Epithelial cell of proximal tubule (primary cell): ENCODE measurements at regions not wholly inside any gene's neighbourhood (a gene's known extent, or its start where the extent isn't known, plus 50 kb on each side); places are given as distances from the start of the nearest gene placed in this dataset.
A peak's percentile ranks its signal among the peaks of the same experiment; 100 is the strongest.

Experiments used
- DNase-seq: peaks from one replicate; pipeline ENCODE4 v3.0.0-alpha.2; 2011; ENCODE audit warnings: low read depth
- H3K4me3 ChIP-seq: 2 replicates; pipeline ENCODE4 v1.5.1; 2011; ENCODE audit warnings: low read depth, mild to moderate bottlenecking, low read length
- TF ChIP-seq, protein P1 (sequence below): conservative IDR thresholded peaks from 2 replicates; pipeline ENCODE4 v1.5.1; 2012; ENCODE audit warnings: low read depth, mild to moderate bottlenecking, low read length

DNA sequence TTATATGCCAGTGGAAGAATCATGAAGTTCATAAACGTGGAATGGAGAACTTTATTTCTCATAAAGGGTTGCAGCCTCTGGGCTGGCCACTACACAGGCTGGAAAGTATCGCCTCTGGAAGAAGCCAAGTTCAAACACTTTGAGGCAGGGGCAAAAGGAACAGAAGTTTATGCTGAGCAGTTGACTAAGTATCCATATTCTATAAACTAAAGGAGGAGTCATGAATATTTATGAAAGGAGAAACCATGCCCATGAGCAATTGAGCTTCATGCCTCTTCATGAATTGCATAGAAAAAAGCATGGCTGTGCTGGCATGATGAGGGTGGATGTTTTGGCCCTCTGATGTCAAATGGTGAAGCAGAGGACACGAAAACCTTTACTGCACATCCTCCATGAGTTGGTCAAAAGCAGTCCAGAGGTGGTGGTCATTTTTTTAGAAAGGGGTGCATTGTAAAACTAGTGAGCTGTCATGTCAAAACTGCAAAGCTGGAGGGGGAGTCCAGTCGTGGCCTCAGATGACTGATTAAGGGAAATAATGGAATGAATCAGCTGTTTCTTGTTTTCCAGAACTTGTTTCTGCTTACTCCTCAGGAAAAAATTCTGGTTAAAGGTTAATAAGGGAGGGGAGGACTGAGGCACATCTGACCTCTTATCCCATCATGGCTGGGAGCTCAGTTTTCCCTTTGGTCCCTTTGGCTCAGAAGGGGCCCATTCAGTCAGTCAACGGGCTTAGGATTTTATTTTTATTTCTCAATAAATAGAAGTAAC, 276.7 kb downstream of the CHL1 start:
- peak; percentile 77 for DNase-seq
- TF ChIP-seq, protein P1, sequence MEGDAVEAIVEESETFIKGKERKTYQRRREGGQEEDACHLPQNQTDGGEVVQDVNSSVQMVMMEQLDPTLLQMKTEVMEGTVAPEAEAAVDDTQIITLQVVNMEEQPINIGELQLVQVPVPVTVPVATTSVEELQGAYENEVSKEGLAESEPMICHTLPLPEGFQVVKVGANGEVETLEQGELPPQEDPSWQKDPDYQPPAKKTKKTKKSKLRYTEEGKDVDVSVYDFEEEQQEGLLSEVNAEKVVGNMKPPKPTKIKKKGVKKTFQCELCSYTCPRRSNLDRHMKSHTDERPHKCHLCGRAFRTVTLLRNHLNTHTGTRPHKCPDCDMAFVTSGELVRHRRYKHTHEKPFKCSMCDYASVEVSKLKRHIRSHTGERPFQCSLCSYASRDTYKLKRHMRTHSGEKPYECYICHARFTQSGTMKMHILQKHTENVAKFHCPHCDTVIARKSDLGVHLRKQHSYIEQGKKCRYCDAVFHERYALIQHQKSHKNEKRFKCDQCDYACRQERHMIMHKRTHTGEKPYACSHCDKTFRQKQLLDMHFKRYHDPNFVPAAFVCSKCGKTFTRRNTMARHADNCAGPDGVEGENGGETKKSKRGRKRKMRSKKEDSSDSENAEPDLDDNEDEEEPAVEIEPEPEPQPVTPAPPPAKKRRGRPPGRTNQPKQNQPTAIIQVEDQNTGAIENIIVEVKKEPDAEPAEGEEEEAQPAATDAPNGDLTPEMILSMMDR: no peak
- H3K4me3 ChIP-seq: no peak overlapping the region

DNA sequence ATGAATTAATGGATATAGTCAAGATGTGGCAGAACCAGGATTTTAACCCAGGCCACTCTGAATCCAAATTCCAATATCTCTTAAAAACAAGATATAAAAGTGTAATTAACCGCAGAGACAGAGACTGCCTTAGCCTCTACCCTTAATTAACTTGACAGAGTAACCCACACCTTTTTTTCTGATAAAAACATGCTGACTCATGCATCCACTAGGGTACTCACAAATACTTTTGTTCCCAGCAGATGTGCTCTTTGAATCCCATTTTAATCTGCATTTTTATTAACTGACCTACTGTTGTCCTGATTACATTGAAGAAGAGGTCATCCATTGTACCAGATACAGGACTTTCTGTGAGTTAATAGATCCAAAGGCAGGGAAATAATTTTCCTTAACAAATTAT, 278.3 kb downstream of the CHL1 start:
- TF ChIP-seq, protein P1: no peak
- H3K4me3 ChIP-seq: no peak overlapping the region
- no peak for DNase-seq

DNA sequence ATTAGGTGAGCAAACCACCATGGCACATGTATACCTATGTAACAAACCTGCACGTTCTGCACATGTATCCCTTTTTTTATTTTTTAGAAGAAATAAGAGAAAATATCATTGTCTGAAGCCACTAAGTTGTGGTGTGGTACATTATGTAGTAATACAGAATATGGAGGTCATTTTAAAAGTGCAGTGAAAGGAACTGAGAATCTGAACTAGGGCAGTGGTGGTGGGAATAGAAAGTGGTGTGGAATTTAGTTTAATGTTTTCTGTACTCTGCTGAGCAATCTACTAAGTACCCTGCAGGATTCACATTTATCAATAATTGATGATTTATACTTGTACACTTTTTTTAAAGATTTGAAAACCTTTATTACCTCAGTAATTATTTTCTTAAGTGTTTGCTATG, 283.5 kb downstream of the CHL1 start:
- DNase-seq: no peak
- H3K4me3 ChIP-seq: no peak overlapping the region
- TF ChIP-seq, protein P1: no peak

DNA sequence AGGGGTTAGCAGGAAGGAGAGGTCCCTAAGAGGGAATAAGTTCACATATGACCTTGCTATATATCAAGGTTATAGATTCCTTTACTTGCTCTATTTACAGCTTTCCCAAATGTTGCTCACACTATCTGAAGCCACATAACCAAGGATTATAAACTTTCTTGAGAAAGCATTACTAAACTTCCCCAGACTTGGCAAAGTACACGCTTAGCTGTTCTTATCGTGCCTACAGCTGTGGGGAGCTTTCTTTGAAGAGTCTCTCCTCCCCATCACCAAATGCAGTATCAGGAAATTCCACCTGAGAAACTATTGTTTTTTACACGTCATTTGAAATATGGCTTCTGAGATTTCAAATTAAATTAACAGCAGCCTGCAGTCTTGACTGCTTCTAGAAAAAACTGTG, 284.5 kb downstream of the CHL1 start:
- H3K4me3 ChIP-seq: no peak overlapping the region
- TF ChIP-seq, protein P1: no peak
- DNase-seq: no peak

DNA sequence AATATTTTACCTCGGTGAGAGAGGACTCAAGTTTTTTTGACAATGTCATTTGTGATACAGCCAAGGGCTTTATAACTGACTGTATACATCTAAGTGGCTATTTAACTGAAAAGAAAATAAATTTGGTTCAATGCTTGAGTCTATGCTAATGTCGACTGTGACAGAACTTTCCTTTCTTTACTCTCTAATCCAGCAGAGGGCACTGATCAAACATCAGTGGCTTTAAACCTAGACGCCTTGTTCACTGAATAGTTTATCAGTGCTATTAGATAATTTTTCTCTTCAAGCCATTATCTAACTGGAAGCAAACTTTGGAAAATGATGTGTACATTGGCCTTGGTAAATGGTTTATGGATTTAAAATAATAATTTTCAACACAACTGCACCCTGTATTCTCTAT, 285.1 kb downstream of the CHL1 start:
- DNase-seq: no peak
- TF ChIP-seq, protein P1: peak; percentile 65
- no peak overlapping the region for H3K4me3 ChIP-seq

DNA sequence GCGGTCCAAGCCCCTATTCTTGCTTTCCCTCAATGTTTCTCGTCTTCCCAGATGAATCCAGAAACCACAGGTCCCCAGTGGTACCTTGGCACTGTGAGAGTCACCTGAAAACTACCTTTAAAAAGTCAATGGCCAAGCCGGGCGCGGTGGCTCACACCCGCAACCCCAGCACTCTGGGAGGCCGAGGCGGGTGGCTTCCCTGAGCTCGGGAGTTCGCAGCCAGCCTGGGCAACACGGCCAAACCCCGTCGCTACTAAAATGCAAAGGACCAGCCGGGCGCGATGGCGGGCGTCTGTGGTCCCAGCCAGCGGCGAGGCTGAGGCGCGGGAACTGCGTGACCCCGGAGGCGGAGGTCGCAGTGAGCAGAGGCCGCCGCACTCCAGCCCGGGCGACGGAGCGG, 285.9 kb downstream of the CHL1 start:
- no peak overlapping the region for H3K4me3 ChIP-seq
- no peak for DNase-seq
- TF ChIP-seq, protein P1: no peak

DNA sequence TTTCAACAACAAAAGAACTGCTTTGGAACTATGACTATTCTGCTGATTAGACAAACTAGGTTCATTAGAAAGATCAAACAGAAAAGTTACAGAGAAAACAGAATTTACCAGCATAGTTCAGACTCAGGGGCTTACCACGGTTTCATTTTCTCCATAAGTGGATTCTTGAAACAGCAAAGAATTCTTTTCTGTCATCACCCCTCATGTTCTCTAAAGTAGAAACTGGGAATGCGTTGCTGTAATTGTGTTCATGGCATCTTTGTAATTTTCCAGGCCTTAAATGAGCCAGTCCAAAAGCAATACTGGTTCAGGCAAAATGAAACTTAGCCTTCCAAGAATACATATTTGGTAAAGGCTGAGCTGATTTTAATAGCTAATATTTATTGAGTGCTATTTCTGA, 287.8 kb downstream of the CHL1 start:
- no peak for DNase-seq
- H3K4me3 ChIP-seq: no peak overlapping the region
- TF ChIP-seq, protein P1: no peak
